Fibroblast of the conjunctiva (primary cell): ENCODE measurements at regions not wholly inside any gene's neighbourhood (a gene's known extent, or its start where the extent isn't known, plus 50 kb on each side); places are given as distances from the start of the nearest gene placed in this dataset.

Experiments used
- DNase-seq: peaks from one replicate; pipeline ENCODE4 v3.0.0-alpha.2; 2010; ENCODE audit warnings: low read depth

DNA sequence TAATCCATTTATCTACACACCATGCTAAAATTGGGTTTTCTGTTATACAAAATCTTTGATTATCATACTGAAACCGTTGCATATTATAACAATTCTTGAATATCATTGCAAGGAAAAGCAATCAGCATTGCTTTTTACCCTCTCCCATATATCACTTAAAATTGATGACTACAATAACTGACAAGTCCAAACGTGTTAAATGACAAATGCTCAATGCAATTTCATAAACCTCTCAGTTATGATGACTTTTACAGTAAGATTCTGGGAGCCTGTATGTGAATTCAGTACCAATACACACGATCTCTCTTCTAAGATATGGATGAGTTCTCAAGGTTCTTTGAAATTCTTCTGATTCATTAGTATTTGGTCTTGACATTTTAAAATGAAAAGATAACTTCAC lies 368.5 kb upstream of the TRIB2 start:
- DNase-seq = no peak

DNA sequence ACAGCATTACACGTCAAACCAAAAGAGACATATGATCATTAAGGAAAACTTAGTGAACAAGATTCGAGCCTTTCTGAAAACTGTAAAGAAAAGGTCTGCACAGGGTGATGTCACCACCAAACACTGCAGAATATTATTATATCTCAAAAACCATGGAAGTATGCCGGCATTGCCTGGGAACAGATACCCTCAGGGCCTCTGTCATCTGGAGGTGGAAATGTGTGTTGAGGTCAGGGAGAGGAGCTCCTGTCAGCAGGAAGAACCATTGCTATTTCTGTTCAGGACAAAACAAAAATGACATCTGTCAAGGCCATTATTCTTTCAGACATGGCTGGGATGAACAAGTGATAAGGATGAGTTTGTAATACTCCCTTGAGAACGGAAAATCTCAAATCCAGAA lies 365.9 kb upstream of the TRIB2 start:
- no peak for DNase-seq

GRCh38 chr2:12352889-12353288 lies 363.8 kb upstream of the TRIB2 start:
- no peak for DNase-seq

GRCh38 chr2:12361506-12361905 lies 355.2 kb upstream of the TRIB2 start:
- DNase-seq = no peak

DNA sequence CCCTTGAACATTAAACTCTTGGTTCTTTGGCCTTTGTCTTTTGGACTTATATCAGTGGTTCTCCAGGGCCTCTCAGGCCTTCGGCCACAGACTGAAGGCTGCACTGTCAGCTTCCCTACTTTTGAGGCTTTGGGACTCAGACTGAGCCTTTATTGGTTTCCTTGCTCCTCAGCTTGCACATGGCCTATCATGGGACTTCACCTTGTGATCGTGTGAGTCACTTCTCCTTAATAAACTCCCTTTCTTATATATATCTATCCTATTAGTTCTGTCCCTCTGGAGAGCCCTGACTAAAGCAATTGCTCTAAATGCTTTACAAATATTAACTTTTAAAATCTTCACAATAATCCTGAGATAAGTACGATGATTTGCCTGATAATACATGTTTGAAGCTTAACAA lies 353.6 kb upstream of the TRIB2 start:
- no peak for DNase-seq

GRCh38 chr2:12363569-12363968 lies 353.2 kb upstream of the TRIB2 start:
- DNase-seq = no peak

- DNase-seq = no peak
Measured at GRCh38 chr2:12369566-12369965, 347.2 kb upstream of the TRIB2 start.

DNA sequence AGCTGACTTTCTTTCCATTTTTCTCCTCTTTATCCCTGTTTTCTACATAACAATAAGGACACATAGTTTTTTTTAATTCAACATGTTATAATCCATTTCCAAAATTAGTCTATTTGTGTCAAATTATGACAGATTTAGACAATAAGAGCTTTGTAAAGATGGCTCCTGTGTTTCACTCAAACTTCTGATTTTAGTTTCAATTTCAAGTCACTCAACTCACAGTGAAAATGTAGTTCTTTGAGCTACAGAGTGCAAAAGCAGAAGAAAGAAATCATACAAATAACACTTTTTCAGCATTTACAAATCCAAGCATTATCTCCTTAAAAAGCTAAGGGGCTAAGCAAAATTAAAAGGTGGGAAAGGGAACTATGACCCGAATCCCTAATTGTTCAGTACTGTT lies 340.7 kb upstream of the TRIB2 start:
- DNase-seq = no peak

GRCh38 chr2:12379143-12379542 lies 337.6 kb upstream of the TRIB2 start:
- no peak for DNase-seq

DNA sequence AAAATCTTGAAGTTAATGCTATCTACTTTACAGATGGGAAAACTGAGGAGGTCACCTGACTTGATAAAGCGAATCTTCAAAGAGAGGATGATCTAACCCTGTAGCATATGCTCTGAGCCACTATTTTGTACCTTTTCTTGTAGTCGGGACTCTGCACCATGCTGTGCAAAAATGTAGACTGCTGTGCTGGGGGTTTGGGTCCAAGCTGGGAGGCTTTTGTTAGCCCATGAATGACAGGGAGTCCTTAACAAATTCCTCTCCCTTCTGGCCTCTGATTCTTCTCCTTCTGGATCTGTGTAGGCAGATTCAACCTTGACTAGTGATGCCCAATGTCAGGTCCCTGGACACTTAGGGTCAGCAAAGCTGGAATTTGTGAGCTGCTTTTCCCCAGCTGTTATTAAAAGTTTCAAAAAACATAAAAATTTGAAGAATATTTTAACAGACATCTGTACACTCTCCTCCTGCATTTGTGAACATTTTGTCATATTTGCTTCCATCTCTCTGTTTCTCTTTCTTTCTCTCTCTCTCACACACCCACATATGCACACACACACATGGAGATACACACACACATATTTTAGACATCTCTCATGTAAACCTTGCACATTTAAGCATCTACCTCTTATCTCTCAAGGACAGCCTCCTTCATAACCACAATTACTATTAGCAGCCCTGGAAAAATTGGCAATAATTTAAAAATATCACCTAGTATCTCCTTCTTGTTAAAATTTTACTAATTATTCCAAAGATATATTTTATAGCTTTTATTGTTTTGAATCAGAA lies 335.0 kb upstream of the TRIB2 start:
- no peak for DNase-seq

DNA sequence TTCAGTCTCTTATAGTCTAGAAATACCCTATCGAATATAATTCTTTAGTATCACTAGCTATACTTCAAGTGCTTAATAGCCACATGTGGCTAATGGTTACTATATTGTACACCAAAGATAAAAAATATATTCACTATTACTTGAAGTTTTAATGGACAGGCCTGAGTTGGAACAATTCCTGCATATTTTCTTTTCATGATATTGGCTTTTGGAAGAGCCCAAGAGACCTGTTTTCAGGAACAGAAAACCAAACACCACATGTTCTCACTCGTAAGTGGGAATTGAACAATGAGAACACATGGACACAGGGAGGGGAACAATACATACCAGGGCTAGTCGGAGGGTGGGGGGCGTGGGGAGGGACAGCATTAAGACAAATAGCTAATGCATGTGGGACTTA lies 334.4 kb upstream of the TRIB2 start:
- DNase-seq = no peak

DNA sequence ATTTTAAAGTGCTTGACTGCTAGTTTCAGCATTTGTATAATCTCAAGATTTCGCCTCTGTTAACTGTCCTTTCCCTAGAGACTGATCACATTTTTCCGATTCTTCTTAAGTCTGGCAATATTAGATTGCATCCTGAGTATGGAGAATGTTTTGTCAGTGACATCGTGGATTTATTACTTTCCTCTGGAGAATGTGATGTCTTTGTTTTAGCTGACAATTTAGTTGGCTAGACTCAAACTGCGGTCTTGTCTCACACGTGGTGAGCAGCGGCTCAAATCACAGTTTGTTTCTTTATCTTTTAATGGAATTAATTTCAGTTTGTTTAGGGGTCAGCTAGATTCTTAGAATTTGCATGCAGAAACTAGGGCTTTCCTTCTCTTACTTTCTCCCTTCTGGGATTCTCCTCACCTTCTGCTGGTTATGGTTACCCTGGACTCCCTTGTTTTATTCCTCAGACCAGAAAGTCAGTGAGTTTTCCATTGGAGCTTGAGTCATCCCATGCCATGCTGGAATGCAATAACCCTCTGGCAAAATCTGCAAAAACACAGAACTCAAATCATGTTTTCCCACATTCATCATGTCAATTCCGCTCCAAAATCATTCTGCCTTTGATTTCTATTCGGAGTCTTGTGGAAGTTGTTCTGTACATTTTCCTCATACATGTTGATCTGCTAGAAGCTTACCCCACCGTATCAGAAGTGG lies 327.2 kb upstream of the TRIB2 start:
- no peak for DNase-seq

DNA sequence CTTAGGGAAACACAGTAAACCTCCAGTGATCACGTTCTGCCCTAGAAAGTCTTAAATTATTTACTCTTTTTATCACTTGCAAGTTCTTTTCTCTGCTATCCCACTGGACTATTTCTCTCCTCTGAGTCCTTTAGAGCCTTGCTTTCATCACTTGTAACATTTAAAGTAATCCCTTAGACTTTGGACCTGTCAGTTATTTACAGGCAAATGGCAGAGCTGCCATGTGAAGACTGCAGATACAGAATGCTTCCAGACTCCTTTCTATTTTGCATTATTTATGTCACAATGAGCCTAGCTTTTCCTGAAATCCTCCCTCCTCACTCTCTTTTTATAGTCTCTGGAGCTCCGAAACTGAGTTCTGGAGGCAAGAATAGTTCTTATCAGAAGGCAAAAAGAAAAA lies 325.6 kb upstream of the TRIB2 start:
- DNase-seq = no peak

GRCh38 chr2:12396699-12397098 lies 320.0 kb upstream of the TRIB2 start:
- no peak for DNase-seq

DNA sequence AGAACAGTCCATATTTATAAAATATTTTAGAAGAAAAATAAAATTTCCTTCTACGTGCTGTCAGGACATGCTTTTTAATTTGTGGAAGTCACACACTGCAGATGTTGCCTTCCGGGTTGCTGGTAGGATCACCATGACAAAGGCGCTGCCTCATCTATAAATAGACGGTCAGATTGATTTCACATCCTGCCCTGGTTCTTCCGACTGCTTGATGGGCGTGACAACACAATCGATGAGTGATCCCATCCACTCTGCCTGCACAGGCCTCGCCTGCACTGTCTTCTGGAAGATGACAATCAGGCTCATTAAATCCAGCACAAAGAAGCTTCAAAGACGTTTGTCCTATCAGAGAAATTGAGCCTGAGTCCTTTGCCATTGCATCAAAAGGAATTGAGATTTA lies 318.9 kb upstream of the TRIB2 start:
- DNase-seq = no peak

- DNase-seq = no peak
Measured at GRCh38 chr2:12399240-12399639, 317.5 kb upstream of the TRIB2 start.

DNA sequence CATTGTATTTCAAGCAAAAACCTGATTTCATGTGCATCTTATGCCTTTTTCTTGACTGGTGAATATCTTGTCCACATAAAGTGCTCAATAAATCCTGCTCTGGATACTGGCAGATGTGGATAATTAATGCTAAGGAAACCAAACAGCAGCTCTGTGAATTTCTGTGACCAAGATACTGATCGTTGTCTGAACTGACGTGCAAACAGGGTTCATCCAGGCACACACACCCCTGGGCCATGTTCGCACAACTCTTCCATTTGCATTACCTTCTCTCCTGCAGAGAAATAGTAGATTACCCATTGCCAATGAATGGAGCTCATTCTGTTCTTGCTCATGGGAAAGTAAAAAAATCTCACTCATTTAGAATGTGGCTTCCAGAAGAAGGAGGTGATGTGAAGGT lies 316.2 kb upstream of the TRIB2 start:
- DNase-seq = no peak

GRCh38 chr2:12402440-12403139 lies 314.1 kb upstream of the TRIB2 start:
- DNase-seq = no peak

DNA sequence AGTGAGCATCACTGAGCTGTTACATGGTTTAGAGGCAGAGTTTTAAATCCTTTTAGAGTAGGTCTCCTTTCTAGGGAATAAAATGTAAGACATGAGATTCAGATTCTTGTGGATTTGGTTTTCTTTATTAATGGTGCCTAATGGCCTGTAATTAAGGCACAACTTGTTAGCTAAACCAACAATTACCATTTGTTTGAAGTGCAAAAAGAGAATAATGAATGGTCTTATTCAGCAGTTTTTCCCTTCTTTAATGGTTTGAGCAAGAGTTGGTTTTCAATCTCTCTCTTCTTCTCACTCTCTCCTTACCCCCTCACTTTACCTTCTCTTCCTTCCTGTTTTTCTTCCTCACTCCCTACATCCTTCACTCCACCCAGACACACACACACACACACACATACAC lies 312.2 kb upstream of the TRIB2 start:
- DNase-seq = no peak

GRCh38 chr2:12407160-12407559 lies 309.6 kb upstream of the TRIB2 start:
- DNase-seq = no peak

DNA sequence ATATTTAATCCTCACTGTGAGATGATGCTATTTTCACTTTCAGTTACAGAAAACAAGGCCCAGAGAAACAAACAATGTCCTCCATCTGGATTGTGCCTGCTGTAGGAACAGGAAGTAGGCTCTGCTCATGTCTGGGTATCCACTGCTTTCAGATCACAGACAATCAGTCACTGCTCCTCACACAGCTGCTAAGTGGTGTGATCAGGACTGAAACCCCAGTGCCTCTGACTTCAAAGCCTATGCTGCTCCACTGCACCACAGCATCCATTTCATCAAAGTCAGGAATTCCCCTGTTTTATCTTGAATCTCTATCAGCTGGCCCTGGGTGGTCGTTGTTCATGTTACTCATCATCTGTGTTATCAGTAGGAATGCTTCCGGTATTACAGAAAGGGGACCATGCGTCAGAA lies 303.8 kb upstream of the TRIB2 start:
- no peak for DNase-seq

GRCh38 chr2:12415536-12415935 lies 301.2 kb upstream of the TRIB2 start:
- DNase-seq = no peak

DNA sequence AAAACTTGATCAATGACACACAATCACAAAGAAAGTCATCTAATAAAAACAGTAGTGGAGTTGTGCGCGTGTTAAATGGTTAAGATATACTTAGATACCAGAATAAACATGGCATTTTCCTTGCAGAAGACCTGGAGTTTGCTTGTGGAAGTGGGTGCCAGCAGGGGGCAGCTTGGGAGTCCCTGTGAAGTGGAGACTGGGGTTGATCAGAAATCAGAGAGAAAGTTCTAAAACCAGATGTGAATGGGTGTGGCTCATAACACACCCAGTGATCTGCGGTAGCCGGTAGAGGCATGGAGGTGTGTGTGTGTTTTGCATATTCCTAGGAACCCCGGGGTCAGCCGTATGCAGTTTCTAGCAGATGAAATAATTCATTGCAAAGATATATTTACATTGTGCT lies 300.1 kb upstream of the TRIB2 start:
- DNase-seq = peak; percentile 75
